T1000 (cell line): ENCODE measurements at regions not wholly inside any gene's neighbourhood (a gene's known extent, or its start where the extent isn't known, plus 50 kb on each side); places are given as distances from the start of the nearest gene placed in this dataset.
"Not testable (repeated sequence)": the region's sequence is repeated elsewhere in the genome, so short reads cannot be mapped to it uniquely, and the experiment has no call there.

ENCODE experiments used
- DNase-seq: peaks from one replicate; lab custom pipeline; 2025; ENCODE audit warnings: mixed read lengths; lab: John Stamatoyannopoulos, UW

GRCh38 chr20:55530763-55531162 lies 474.6 kb downstream of the CBLN4 start:
- no peak for DNase-seq

GRCh38 chr20:55528482-55528881 lies 476.8 kb downstream of the CBLN4 start:
- no peak for DNase-seq

- no peak for DNase-seq
These were observed 483.0 kb downstream of the CBLN4 start for GRCh38 chr20:55522296-55522815.

GRCh38 chr20:55517584-55517983 lies 487.7 kb downstream of the CBLN4 start:
- DNase-seq: not testable (repeated sequence)

- no peak for DNase-seq
These were observed 489.5 kb downstream of the CBLN4 start for GRCh38 chr20:55515832-55516231.

- DNase-seq: no peak
These were observed 490.8 kb downstream of the CBLN4 start for GRCh38 chr20:55514531-55514930.

- DNase-seq: no peak
These were observed 491.4 kb downstream of the CBLN4 start for GRCh38 chr20:55513954-55514353.

- DNase-seq: no peak
These were observed 505.2 kb downstream of the CBLN4 start for GRCh38 chr20:55500130-55500529.

GRCh38 chr20:55488593-55488992 lies 516.7 kb downstream of the CBLN4 start:
- DNase-seq: no peak

- no peak for DNase-seq
These were observed 526.4 kb downstream of the CBLN4 start for GRCh38 chr20:55478724-55479450.

GRCh38 chr20:55472704-55473103 lies 532.6 kb downstream of the CBLN4 start:
- no peak for DNase-seq

GRCh38 chr20:55471052-55472006 lies 534.0 kb downstream of the CBLN4 start:
- DNase-seq: no peak

GRCh38 chr20:55469074-55469473 lies 536.2 kb downstream of the CBLN4 start:
- DNase-seq: no peak

- DNase-seq: no peak
These were observed 543.8 kb downstream of the CBLN4 start for GRCh38 chr20:55461519-55461918.

GRCh38 chr20:55456316-55456940 lies 548.9 kb downstream of the CBLN4 start:
- DNase-seq: no peak

GRCh38 chr20:55449091-55449490 lies 556.2 kb downstream of the CBLN4 start:
- DNase-seq: no peak

GRCh38 chr20:55446301-55446700 lies 559.0 kb downstream of the CBLN4 start:
- DNase-seq: no peak

- no peak for DNase-seq
These were observed 566.2 kb downstream of the CBLN4 start for GRCh38 chr20:55439070-55439469.

GRCh38 chr20:55437798-55438415 lies 567.4 kb downstream of the CBLN4 start:
- no peak for DNase-seq

GRCh38 chr20:55424968-55425367 lies 580.4 kb downstream of the CBLN4 start:
- no peak for DNase-seq

GRCh38 chr20:55424476-55424875 lies 580.8 kb downstream of the CBLN4 start:
- DNase-seq: no peak

GRCh38 chr20:55417836-55418235 lies 587.5 kb downstream of the CBLN4 start:
- DNase-seq: no peak
